Choroid plexus epithelial cell (primary cell): ENCODE measurements at regions not wholly inside any gene's neighbourhood (a gene's known extent, or its start where the extent isn't known, plus 50 kb on each side); places are given as distances from the start of the nearest gene placed in this dataset.
A peak's percentile ranks its signal among the peaks of the same experiment; 100 is the strongest.

ENCODE experiments used
- DNase-seq: peaks from one replicate; pipeline ENCODE4 v3.0.0-alpha.2; 2010; ENCODE audit warnings: low read depth
- H3K4me3 ChIP-seq: 2 replicates; pipeline ENCODE4 v1.5.1; 2011; ENCODE audit warnings: low read depth, mild to moderate bottlenecking, control low read depth, low read length, moderate library complexity
- TF ChIP-seq, protein P1 (sequence below): conservative IDR thresholded peaks from 2 replicates; pipeline ENCODE4 v1.5.1; 2011; ENCODE audit warnings: low read depth, mild to moderate bottlenecking, control low read depth, inconsistent platforms, low read length, moderate library complexity

DNA sequence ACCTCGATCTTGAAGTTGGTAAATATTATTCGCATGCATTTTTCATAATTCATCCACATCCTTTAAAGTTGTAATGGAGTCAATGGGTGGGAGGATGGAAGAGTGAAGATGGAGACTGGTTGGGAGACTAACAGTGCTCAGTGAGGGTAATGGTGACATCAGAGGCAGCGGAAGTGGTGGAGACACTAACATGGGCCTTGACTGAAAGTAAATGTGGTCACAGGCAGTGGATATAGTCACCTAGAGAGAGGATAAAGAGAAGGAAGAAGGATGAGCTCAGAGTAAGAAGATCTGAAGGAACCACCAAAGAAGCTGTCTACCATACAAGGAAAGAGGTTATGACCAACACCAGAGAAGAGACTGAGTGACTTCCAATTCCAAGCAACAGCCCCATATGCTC, 281.6 kb upstream of the STT3B start:
- H3K4me3 ChIP-seq = no peak overlapping the region
- TF ChIP-seq, protein P1, sequence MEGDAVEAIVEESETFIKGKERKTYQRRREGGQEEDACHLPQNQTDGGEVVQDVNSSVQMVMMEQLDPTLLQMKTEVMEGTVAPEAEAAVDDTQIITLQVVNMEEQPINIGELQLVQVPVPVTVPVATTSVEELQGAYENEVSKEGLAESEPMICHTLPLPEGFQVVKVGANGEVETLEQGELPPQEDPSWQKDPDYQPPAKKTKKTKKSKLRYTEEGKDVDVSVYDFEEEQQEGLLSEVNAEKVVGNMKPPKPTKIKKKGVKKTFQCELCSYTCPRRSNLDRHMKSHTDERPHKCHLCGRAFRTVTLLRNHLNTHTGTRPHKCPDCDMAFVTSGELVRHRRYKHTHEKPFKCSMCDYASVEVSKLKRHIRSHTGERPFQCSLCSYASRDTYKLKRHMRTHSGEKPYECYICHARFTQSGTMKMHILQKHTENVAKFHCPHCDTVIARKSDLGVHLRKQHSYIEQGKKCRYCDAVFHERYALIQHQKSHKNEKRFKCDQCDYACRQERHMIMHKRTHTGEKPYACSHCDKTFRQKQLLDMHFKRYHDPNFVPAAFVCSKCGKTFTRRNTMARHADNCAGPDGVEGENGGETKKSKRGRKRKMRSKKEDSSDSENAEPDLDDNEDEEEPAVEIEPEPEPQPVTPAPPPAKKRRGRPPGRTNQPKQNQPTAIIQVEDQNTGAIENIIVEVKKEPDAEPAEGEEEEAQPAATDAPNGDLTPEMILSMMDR = no peak
- no peak for DNase-seq

DNA sequence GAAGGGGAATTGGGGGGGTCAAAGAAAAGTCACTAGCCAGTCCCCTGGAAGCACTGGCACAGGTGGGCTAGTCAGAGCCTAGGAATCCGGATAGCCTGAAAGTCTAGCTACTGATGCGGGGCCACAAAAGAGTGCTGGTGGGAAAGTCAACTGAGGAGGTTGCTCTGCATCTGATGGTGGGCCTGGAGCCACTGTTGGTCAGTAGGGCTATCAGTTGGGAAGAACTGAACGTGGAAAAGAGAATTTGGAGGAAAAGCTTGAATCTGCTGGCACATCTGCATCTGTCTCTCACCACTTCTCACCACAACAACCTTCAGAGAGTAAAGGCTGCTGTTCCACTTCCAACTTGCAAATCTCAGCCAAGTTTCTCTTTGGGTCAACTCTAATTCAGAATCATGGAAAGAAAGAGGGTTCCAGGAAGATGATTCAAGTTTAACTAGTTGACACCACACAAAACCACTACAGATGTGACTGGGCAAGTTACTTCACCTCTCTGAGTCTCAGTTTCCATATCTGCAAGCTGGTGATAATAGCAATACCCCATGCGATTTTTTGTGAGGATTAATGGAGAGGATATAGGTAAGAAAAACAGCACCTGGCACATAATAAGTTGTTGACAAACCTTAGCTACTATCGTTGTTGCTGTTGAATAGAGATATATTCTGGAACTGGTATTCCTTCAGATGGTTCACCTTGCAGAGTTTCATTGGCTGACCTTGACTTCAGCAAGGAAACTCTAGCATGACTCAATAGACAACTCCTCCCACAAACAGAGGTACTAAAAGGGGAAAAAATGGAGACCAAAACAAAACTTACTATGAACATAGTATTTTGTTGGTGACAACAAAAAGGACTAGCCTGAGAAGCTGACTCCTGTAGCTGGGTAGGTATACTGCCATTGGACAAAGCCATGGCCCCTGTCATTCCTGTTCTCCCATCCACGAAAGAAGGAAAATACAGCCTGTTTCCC, 280.2 kb upstream of the STT3B start:
- no peak overlapping the region for H3K4me3 ChIP-seq
- no peak for DNase-seq
- TF ChIP-seq, protein P1 = no peak

DNA sequence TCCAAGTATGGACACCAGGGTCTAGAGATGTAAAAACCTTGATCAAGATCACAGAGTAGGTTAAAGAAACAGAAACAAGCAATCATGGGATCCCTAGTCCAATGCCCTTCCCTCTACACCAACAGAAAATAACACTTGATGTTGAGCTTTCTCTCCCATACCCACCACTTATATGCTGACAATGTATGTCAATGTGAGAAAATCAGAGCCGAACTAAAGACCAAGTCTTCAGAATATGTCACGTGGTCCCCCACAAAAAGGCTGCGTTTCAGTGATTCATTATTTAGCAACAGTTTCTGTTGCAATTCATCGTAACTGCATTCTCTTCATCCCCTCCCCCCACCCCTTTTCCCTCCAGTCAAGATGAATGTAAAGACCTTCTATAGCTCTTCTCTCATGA, 278.9 kb upstream of the STT3B start:
- peak; percentile 56 for DNase-seq

DNA sequence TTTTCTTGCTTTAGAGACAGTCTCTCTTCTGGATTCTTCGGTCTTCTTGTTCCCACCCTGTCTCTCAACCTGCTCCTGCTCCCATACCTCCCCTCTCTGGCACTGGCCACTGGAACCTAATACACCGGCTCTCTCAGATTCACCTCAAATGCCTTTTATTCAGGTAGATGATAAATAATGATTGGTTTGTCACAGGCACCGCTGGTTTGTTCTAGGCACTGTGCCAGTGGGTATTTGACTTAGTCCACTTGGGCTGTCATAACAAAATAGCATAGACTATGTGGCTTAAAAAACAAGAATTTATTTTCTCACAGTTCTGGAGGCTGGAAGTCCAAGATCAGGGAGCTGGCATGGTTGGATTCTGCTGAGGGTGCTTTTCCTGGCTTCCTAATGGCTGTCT, 278.2 kb upstream of the STT3B start:
- H3K4me3 ChIP-seq = no peak overlapping the region
- no peak for DNase-seq
- TF ChIP-seq, protein P1 = no peak

More for the DNA sequence above, 278.9 kb upstream of the STT3B start:
- TF ChIP-seq, protein P1 = no peak
- no peak overlapping the region for H3K4me3 ChIP-seq

DNA sequence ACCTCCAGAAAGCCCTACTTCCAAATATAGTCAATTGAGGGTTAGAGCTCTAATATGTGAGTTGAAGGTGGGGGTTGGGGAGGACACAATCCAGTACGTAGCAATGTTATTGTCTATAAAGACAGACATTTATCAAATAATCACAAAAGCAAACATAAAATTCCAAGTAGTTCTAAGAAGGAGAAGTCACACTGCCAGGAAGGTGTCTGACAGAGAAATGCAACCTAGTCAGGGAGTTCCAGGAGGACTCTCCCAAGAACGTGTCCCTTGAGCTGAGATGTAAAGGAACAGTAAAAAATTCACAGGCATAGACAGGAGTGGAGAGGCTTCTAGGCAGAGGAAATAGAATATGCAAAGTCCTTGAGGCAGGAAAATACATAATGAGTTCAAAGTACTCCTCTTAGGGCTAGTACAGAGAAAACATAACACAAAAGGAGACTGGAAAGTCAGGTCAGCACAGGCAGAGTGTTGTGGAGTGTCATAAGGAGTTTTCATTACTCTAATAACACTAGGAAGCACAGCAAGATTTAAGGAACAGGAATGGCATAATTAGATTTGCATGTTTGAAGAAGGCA, 277.6 kb upstream of the STT3B start:
- no peak for DNase-seq
- no peak overlapping the region for H3K4me3 ChIP-seq
- TF ChIP-seq, protein P1 = no peak

DNA sequence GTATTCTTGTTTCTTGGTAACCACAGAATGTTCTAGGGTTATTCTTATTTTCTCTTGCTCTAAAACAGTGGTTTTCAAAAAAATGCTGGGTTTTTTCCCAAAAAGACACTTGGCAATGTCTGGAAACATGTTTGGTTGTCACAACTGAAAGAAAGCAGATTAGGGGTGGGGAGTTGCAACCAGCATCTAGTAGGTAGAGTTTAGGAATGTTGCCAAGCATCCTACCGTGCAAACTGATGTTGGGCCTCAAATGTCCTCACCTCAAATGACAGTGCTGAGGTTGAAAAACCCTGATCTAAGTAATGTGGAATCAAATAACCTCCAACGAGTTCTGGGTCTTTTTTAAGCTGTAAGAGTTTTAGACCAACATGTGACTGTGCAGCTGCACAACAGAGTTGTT, 270.5 kb upstream of the STT3B start:
- TF ChIP-seq, protein P1 = no peak
- DNase-seq = no peak
- no peak overlapping the region for H3K4me3 ChIP-seq
